Gastroesophageal sphincter (tissue), 4 donors: ENCODE measurements at regions not wholly inside any gene's neighbourhood (a gene's known extent, or its start where the extent isn't known, plus 50 kb on each side); places are given as distances from the start of the nearest gene placed in this dataset.
"Not testable (repeated sequence)": the region's sequence is repeated elsewhere in the genome, so short reads cannot be mapped to it uniquely, and the experiment has no call there.

Source experiments
- ATAC-seq: fragments of 150-250 bp; one replicate; pipeline ENCODE4 v1.9.1; 2016; ENCODE audit warnings: mild to moderate bottlenecking, moderate library complexity
- H3K27ac ChIP-seq, 4 donors: fragments of 200-600 bp; sonication (generic) in 3 of 4; 1 replicate in 3 of 4; 2 replicates in 1 of 4; pipeline ENCODE4 v1.5.1; 2016 to 2019
- H3K27me3 ChIP-seq: fragments of 200-600 bp; sonication (generic); one replicate; pipeline ENCODE4 v1.5.1; 2019
- H3K36me3 ChIP-seq, 2 donors: fragments of 200-600 bp; sonication (generic); one replicate each; pipeline ENCODE4 v1.5.1; 2019; ENCODE audit warnings: control low read depth in 1 of 2
- H3K4me1 ChIP-seq, 3 donors: fragments of 200-600 bp; sonication (generic); 1 replicate in 2 of 3; 2 replicates in 1 of 3; pipeline ENCODE4 v1.5.1; 2016 to 2019; ENCODE audit warnings: control low read depth in 2 of 3
- H3K4me3 ChIP-seq, 2 donors: fragments of 200-600 bp; sonication (generic); one replicate each; pipeline ENCODE4 v1.5.1; 2019; ENCODE audit warnings: mild to moderate bottlenecking in 1 of 2, moderate library complexity in 1 of 2
- H3K9me3 ChIP-seq, 3 donors: fragments of 200-600 bp; sonication (generic); one replicate each; pipeline ENCODE4 v1.5.1; 2017 to 2019; ENCODE audit warnings: control low read depth in 2 of 3
- EP300 ChIP-seq: sonication (generic); formaldehyde crosslinking; IDR thresholded peaks from one replicate; pipeline ENCODE4 v1.6.1; 2017; ENCODE audit warnings: antibody characterized with exemption, mild to moderate bottlenecking
- POLR2A ChIP-seq, 2 donors: fragments of 450-650 bp; IDR thresholded peaks; one replicate each; pipeline ENCODE4 v1.6.1; 2017; ENCODE audit warnings: antibody characterized with exemption in 2 of 2, mild to moderate bottlenecking in 2 of 2, moderate library complexity in 1 of 2
- POLR2AphosphoS5 ChIP-seq: sonication (generic); formaldehyde crosslinking; IDR thresholded peaks from one replicate; pipeline ENCODE4 v1.6.1; 2017; ENCODE audit warnings: antibody characterized with exemption
- WGBS, 2 donors: methylation state at CpG; one replicate each; pipeline ENCODE4 v1.1.5; 2018; ENCODE audit warnings: low coverage in 1 of 2; 5-methylcytosine and 5-hydroxymethylcytosine counted together
- TF ChIP-seq, protein P1 (sequence below), 4 experiments: fragments of 200-600 bp in 2 of 4; fragments of 450-650 bp in 2 of 4; sonication (generic) in 1 of 4; IDR thresholded peaks; one replicate each; pipeline ENCODE4 v1.5.1; 2017 to 2019; ENCODE audit warnings: antibody characterized with exemption in 4 of 4, mild to moderate bottlenecking in 2 of 4, moderate library complexity in 2 of 4

DNA sequence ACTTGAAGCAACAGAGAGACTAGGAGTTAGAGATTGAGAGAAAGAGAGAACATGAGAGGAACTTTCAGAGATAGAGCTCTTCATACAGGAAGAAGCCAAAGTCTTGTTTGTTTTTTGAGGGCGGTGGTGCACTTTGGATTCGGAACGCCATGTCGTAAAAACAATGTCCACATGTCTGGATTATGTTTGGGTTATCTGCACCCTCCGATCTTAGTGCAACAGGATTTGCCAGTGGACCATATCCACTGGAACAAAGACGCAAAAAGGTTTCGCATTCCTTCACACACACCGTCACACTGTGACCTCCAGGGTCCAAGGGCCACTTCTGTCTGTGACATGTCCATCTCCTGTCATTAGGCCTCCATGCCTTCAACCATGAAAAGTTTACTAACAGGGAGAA lies 141.8 kb upstream of the ATP11B start:
- TF ChIP-seq EP300 (no peak), POLR2A (IDR thresholded peaks at IDR 0.05) (no peak)
- no peak overlapping the region for H3K4me3 ChIP-seq
- no peaks in the 10 kb centered on the region for H3K4me1 ChIP-seq
- 81 to 82% methylated on average over 6 to 8 of the region's 8 CpGs for WGBS, 2 donors
- no peak for ATAC-seq
- H3K9me3 ChIP-seq, result no peaks in the 10 kb centered on the region
- H3K27ac ChIP-seq, result no peak overlapping the region
- H3K36me3 ChIP-seq, result no peaks in the 10 kb centered on the region
- no peaks in the 10 kb centered on the region for H3K27me3 ChIP-seq

GRCh38 chr3:182653065-182653464 lies 140.2 kb upstream of the ATP11B start:
- ATAC-seq, H3K27me3 ChIP-seq, H3K4me3 ChIP-seq, H3K9me3 ChIP-seq, H3K36me3 ChIP-seq, H3K4me1 ChIP-seq, H3K27ac ChIP-seq: not testable (repeated sequence)
- 100% methylated on average over 1 of the region's 1 CpG for WGBS, 2 donors

DNA sequence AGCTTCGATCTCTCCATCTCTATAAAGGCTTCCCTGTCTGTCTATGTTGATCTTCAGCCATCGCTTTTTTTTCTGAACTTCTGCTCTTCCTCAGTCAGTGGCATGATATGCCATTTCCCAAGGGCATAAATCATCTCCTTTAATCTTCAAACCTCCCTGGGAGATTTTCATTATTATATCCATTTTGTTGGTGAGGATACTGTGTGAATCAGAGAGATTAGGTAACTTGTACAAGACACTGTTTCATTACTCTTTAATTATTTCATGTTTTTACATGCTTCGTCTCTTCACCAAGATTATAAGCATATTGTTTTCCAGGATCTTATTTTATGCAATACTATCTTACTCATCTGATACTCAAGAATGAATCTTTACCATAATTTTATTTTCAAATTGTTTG lies 124.8 kb upstream of the ATP11B start:
- WGBS, 2 donors, result 84 to 90% methylated on average over 2 to 3 of the region's 3 CpGs
- Histone ChIP-seq H3K27me3 (peaks cover 7% of the 10 kb centered on the region), H3K4me1 (no peaks in the 10 kb centered on the region), H3K36me3 (no peaks in the 10 kb centered on the region), H3K4me3 (no peak overlapping the region), H3K27ac (no peak overlapping the region), H3K9me3 (peaks cover 0 to 7% (median 0%) of the 10 kb centered on the region in 3 donors)
- no peak for ATAC-seq
- no peak for TF ChIP-seq POLR2AphosphoS5
- TF ChIP-seq, protein P1, sequence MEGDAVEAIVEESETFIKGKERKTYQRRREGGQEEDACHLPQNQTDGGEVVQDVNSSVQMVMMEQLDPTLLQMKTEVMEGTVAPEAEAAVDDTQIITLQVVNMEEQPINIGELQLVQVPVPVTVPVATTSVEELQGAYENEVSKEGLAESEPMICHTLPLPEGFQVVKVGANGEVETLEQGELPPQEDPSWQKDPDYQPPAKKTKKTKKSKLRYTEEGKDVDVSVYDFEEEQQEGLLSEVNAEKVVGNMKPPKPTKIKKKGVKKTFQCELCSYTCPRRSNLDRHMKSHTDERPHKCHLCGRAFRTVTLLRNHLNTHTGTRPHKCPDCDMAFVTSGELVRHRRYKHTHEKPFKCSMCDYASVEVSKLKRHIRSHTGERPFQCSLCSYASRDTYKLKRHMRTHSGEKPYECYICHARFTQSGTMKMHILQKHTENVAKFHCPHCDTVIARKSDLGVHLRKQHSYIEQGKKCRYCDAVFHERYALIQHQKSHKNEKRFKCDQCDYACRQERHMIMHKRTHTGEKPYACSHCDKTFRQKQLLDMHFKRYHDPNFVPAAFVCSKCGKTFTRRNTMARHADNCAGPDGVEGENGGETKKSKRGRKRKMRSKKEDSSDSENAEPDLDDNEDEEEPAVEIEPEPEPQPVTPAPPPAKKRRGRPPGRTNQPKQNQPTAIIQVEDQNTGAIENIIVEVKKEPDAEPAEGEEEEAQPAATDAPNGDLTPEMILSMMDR (IDR thresholded peaks at IDR 0.05), result no peak
- no peak for TF ChIP-seq EP300
- TF ChIP-seq POLR2A (IDR thresholded peaks at IDR 0.05), result no peak

GRCh38 chr3:182668974-182669373 lies 124.3 kb upstream of the ATP11B start:
- Histone ChIP-seq H3K27ac (no peak overlapping the region), H3K4me1 (no peaks in the 10 kb centered on the region), H3K36me3 (no peaks in the 10 kb centered on the region), H3K27me3 (peaks cover 7% of the 10 kb centered on the region), H3K4me3 (no peak overlapping the region), H3K9me3 (peaks cover 0 to 4% (median 0%) of the 10 kb centered on the region in 3 donors)
- no peak for ATAC-seq
- TF ChIP-seq POLR2A (IDR thresholded peaks at IDR 0.05) (no peak), POLR2AphosphoS5 (no peak), EP300 (no peak)
- TF ChIP-seq, protein P1 (IDR thresholded peaks at IDR 0.05), result no peak

DNA sequence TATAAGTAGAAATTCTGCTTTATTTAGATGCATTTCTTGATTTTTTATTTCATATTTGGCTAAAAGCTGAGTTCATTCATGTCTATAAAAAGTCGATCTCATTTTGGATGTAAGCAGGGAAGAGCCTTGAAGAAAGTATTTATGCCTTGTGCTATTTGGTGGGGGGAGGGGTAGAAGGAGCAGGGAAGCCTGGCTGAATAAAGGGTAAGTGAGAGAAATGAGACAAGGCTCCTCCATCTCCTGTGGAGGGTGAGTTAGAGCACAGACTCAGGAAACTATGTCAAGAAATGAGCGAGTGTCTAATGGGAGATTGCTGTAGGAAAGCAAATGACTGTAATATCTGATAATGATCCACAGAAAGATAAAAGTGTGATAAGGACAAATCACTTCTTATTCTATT lies 121.8 kb upstream of the ATP11B start:
- Histone ChIP-seq H3K27me3 (peaks cover 19% of the 10 kb centered on the region), H3K4me1 (no peaks in the 10 kb centered on the region), H3K9me3 (no peaks in the 10 kb centered on the region), H3K27ac (no peak overlapping the region), H3K4me3 (no peak overlapping the region), H3K36me3 (no peaks in the 10 kb centered on the region)
- ATAC-seq, result no peak
- 57 to 69% methylated on average over 2 of the region's 2 CpGs for WGBS, 2 donors
- TF ChIP-seq POLR2A (IDR thresholded peaks at IDR 0.05) (no peak), POLR2AphosphoS5 (no peak), EP300 (no peak)
- TF ChIP-seq, protein P1 (IDR thresholded peaks at IDR 0.05), result no peak

- H3K36me3 ChIP-seq, result no peaks in the 10 kb centered on the region
- H3K4me1 ChIP-seq, result no peaks in the 10 kb centered on the region
- no peak overlapping the region for H3K27ac ChIP-seq
- no peak overlapping the region for H3K4me3 ChIP-seq
- no peak for ATAC-seq
- peaks cover 23% of the 10 kb centered on the region for H3K27me3 ChIP-seq
- TF ChIP-seq POLR2A (IDR thresholded peaks at IDR 0.05), result no peak
- H3K9me3 ChIP-seq, result no peaks in the 10 kb centered on the region
- 35 to 55% methylated on average over 2 of the region's 5 CpGs for WGBS, 2 donors
These were observed 121.4 kb upstream of the ATP11B start for GRCh38 chr3:182671942-182672341.

GRCh38 chr3:182673336-182673735 lies 120.0 kb upstream of the ATP11B start:
- WGBS, 2 donors, result 59 to 76% methylated on average over 3 of the region's 3 CpGs
- no peaks in the 10 kb centered on the region for H3K4me1 ChIP-seq
- no peak for TF ChIP-seq POLR2A (IDR thresholded peaks at IDR 0.05)
- no peak for TF ChIP-seq EP300
- no peak for TF ChIP-seq POLR2AphosphoS5
- TF ChIP-seq, protein P1 (IDR thresholded peaks at IDR 0.05), result no peak
- H3K36me3 ChIP-seq, result no peaks in the 10 kb centered on the region
- no peak overlapping the region for H3K27ac ChIP-seq
- no peak overlapping the region for H3K4me3 ChIP-seq
- peaks cover 23% of the 10 kb centered on the region for H3K27me3 ChIP-seq
- ATAC-seq, result no peak
- no peaks in the 10 kb centered on the region for H3K9me3 ChIP-seq
